ENCODE measurements at regions not wholly inside any gene's neighbourhood (a gene's known extent, or its start where the extent isn't known, plus 50 kb on each side); places are given as distances from the start of the nearest gene placed in this dataset.

DNA sequence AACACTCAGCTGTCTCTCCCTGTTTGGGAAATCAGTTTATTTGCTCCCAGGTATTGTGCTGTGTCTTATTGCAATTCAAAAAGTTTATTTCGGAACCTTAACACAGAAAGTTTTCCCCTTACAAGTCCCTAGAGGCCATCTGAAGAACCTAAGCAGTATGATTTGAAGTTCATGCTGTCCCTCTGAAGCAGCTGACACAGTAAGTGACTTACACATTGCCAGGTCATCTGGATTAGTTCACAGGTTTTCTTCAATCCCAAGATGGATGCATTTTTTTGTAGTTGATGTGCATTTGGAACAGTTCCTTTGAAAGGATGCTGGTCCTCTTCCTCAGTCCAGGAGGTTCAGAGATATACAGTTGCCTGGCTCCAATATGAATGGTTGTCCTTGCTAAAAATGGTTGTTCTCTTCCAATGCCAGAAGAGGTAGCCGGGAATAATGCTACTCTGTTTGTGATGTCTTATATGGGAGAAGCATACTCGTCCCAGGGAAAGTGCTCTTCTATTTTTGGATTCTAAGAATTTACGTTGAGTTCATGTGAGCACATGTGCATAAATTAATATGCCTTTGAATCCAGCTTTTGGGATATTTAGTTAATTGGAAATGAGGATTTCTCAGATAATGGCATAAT is 183.5 kb upstream of the PHYHIPL start:
- peaks cover 21% of the 10 kb centered on the region for H3K9me3 Mint-ChIP-seq
- peaks cover 14% of the 10 kb centered on the region for H3K36me3 Mint-ChIP-seq (ENCODE audit: low read depth)
- TF ChIP-seq, protein P1, sequence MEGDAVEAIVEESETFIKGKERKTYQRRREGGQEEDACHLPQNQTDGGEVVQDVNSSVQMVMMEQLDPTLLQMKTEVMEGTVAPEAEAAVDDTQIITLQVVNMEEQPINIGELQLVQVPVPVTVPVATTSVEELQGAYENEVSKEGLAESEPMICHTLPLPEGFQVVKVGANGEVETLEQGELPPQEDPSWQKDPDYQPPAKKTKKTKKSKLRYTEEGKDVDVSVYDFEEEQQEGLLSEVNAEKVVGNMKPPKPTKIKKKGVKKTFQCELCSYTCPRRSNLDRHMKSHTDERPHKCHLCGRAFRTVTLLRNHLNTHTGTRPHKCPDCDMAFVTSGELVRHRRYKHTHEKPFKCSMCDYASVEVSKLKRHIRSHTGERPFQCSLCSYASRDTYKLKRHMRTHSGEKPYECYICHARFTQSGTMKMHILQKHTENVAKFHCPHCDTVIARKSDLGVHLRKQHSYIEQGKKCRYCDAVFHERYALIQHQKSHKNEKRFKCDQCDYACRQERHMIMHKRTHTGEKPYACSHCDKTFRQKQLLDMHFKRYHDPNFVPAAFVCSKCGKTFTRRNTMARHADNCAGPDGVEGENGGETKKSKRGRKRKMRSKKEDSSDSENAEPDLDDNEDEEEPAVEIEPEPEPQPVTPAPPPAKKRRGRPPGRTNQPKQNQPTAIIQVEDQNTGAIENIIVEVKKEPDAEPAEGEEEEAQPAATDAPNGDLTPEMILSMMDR (IDR thresholded peaks at IDR 0.05): no peak
- H3K27me3 Mint-ChIP-seq (ENCODE audit: low read depth, poor library complexity): no peaks in the 10 kb centered on the region
- no peak overlapping the region for H3K27ac Mint-ChIP-seq
- DNase-seq: no peak
- no peak overlapping the region for H3K4me3 Mint-ChIP-seq
- peaks cover 15% of the 10 kb centered on the region for H3K4me1 Mint-ChIP-seq

DNA sequence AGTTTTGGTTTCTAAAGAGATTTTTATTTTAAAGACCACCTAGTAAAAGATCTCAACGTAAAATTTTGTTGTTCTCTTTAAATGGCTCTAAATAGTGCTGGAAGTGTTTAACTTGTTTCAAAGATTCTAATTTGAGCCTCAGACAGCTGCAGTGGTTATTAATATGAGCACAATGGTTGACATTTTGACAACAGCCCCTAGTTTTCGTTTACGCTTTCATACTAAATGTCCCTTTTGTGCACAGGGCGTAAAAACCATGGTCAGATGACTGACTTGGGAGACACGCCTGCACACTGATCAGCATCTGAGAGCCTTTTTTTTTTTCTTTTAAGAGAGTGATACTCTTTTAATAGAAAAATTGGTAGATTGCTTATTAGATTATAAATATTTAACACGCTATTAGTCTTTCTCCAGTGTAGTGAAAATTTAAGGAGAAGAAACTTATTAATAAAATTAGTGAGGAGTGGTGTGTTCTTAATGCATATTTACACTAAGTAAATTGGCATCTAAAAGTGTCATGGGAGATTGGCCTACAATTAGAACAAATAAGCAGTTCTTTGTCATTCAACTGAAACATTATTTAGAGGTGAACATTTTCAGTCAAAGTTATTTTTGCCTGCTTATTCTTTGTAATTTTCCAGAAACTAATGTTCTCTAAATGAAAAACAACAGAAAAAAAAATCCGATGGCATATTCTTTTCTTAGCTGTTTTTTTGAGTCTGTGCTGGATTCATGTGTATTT is 182.8 kb upstream of the PHYHIPL start:
- Mint-ChIP-seq H3K4me3 (no peak overlapping the region), H3K9me3 (peaks cover 21% of the 10 kb centered on the region), H3K27me3 (ENCODE audit: low read depth, poor library complexity) (no peaks in the 10 kb centered on the region), H3K36me3 (ENCODE audit: low read depth) (peaks cover 14% of the 10 kb centered on the region), H3K27ac (no peak overlapping the region), H3K4me1 (peaks cover 14% of the 10 kb centered on the region)
- DNase-seq: no peak
- TF ChIP-seq, protein P1 (IDR thresholded peaks at IDR 0.05): no peak

DNA sequence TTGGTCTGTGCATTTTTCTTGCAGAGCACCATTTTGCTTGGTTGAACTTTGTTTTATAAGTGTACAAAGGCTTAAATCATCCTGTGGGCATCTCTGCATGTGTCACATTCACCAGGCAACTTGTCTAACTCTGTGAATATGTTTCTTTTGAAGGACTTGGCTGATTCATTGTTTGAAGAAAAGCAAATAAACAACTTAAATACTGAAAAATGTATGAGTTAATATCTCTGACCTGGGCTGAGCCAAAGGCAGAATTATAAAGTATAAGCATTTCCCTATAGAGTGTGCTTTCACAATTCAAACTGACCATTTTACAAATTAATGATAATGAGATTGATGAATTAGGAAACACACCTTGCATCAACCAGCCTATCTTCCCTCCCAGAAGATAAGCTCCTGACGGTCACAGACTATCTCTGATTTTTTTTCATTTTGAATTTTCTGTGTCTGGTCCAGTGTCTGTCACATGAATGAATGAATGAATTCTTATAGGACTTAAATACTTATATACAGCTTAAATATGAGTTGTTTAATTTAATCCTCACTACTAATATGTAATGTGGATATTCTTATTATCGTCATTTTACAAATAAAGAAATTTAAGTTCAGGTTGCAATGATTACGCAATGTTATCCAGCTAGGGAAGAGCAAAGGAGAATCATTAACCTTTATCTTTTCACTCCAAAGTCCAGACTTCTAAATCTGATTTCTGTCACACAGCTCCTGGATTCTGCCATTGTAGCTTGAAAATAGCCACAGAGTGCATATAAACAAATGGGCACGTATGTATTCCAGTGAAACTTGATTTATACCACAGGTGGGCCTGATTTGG is 182.0 kb upstream of the PHYHIPL start:
- TF ChIP-seq, protein P1 (IDR thresholded peaks at IDR 0.05): no peak
- peaks cover 13% of the 10 kb centered on the region for H3K9me3 Mint-ChIP-seq
- no peak overlapping the region for H3K4me3 Mint-ChIP-seq
- peaks cover 11% of the 10 kb centered on the region for H3K36me3 Mint-ChIP-seq (ENCODE audit: low read depth)
- DNase-seq: no peak
- H3K4me1 Mint-ChIP-seq: peaks cover 20% of the 10 kb centered on the region
- H3K27ac Mint-ChIP-seq: no peak overlapping the region
- no peaks in the 10 kb centered on the region for H3K27me3 Mint-ChIP-seq (ENCODE audit: low read depth, poor library complexity)

DNA sequence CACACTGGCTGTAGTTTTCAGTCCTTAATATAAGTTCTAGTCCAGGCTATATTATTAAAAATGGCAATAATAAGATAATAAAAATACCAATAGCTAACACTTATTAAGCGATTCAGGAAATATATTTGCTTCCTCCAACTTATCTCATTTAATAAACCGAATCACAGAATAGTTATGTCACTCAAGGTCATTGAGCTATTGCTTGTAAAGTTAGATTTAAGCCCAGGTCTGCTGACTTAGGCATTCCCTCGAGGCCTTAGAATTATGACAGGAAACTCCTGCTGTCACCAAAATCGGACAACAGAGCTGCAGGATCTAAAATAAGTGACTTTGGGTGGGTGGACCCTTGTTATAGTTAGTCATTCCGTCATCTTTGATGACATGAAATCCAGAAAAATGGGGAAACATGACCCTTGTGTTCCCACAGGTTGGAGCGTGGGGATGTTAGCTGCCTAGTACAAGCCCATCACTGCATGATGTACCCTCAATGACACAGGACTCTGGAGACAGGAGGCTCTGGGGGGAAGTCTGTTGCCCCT is 181.3 kb upstream of the PHYHIPL start:
- Mint-ChIP-seq H3K4me1 (peaks cover 27% of the 10 kb centered on the region), H3K9me3 (peaks cover 9% of the 10 kb centered on the region), H3K36me3 (ENCODE audit: low read depth) (peaks cover 8% of the 10 kb centered on the region), H3K27me3 (ENCODE audit: low read depth, poor library complexity) (no peaks in the 10 kb centered on the region), H3K27ac (no peak overlapping the region), H3K4me3 (no peak overlapping the region)
- TF ChIP-seq, protein P1 (IDR thresholded peaks at IDR 0.05): no peak
- DNase-seq: no peak

DNA sequence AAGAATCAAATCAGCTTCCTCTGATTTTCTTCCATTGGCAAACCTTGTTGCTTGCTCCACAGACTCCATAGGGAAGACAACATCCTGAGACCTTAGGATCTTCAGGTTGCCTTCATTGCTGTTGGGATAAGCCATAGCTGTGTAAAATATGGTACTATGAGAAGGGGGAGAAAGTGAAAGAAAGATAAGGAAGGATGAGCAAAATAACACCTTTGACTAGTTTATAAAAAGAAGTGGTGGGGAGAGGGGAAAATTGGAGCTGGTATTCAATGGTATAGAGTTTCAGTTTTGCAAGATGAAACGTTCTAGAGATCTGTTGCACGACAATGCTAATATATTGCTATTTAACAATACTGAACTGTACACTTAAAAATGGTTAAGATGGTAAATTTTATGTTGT is 180.4 kb upstream of the PHYHIPL start:
- TF ChIP-seq, protein P1 (IDR thresholded peaks at IDR 0.05): no peak
- no peaks in the 10 kb centered on the region for H3K27me3 Mint-ChIP-seq (ENCODE audit: low read depth, poor library complexity)
- DNase-seq: no peak
- no peak overlapping the region for H3K27ac Mint-ChIP-seq
- H3K9me3 Mint-ChIP-seq: no peaks in the 10 kb centered on the region
- peaks cover 2% of the 10 kb centered on the region for H3K36me3 Mint-ChIP-seq (ENCODE audit: low read depth)
- peaks cover 31% of the 10 kb centered on the region for H3K4me1 Mint-ChIP-seq
- H3K4me3 Mint-ChIP-seq: no peak overlapping the region
